VCaP (cell line): ENCODE measurements at regions not wholly inside any gene's neighbourhood (a gene's known extent, or its start where the extent isn't known, plus 50 kb on each side); places are given as distances from the start of the nearest gene placed in this dataset.

Source experiments
- H3K27ac ChIP-seq: fragments of 450-650 bp; 2 replicates; pipeline ENCODE4 v1.5.1; 2017
- CTCF ChIP-seq: fragments of 450-650 bp; conservative IDR thresholded peaks from 2 replicates; pipeline ENCODE4 v1.5.1; 2017; ENCODE audit warnings: mild to moderate bottlenecking, moderate library complexity

- TF ChIP-seq CTCF = no peak
- no peak overlapping the region for H3K27ac ChIP-seq
Observed at GRCh38 chr10:123257904-123258456, 103.8 kb downstream of the BUB3 start.

DNA sequence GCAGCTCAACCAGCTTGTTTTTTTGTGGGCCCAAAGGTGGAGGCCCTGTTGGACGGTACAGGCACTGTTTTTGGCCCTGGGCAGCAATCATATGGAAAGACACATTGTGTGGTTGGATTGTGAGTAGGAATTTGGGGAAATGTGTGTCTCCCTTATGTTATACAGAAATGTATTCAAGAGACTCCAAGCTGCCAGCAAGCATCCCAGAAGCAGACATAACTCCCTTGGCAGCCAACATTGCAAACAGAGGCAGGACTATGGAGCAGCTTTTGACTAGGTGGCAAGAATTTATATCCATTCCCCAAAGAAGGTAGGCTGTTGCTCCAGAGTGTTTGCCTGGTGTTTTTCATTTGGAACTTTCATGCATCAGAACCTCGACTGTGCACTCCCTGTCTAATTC lies 104.9 kb downstream of the BUB3 start:
- no peak overlapping the region for H3K27ac ChIP-seq
- TF ChIP-seq CTCF = no peak

GRCh38 chr10:123259791-123260190 lies 105.6 kb downstream of the BUB3 start:
- H3K27ac ChIP-seq = no peak overlapping the region
- no peak for TF ChIP-seq CTCF

GRCh38 chr10:123262456-123262855 lies 108.3 kb downstream of the BUB3 start:
- TF ChIP-seq CTCF = no peak
- no peak overlapping the region for H3K27ac ChIP-seq

DNA sequence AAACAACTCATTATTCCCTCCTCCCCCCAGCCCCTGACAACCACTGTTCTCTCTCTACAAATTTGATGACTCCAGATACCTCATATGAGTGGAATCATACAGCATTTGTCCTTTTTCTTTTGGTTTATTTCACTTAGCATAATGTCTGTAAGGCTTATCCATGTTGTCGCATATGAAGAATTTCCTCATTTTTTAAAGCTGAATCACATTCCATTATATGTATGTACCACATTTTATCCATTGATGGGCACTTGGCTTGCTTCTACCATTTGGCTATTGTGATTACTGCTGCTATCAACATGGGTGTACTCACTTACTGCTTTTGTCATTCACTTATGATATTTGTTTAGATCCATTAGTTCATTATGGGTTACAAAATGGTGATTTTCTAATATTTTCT lies 112.8 kb downstream of the BUB3 start:
- no peak for TF ChIP-seq CTCF
- H3K27ac ChIP-seq = no peak overlapping the region

DNA sequence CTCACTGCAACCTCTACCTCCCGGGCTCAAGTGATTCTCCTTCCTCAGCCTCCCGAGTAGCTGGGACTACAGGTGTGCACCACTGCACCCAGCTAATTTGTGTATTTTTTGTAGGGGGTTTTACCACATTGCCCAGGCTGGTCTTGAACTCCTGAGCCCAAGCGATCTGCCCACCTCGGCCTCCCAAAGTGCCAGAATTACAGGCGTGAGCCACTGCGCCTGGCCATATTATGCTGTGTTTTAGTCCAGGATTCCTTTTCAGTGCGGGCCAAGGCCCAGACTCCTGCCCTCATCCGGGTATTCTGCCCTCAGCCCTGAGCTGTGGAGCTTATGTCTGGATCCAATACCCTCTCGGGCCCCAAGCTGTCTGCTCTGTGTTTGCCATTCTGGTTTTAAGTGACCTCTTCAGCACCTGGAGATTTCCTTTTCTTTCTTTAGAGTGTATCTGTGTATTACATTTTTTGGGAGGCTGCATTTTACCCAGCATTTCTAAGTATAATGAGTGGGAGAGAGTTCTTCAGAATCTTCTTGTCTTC lies 114.9 kb downstream of the BUB3 start:
- TF ChIP-seq CTCF = no peak
- H3K27ac ChIP-seq = no peak overlapping the region

GRCh38 chr10:123269675-123270074 lies 115.5 kb downstream of the BUB3 start:
- H3K27ac ChIP-seq = no peak overlapping the region
- no peak for TF ChIP-seq CTCF
